T-helper 17 cell (primary cell): ENCODE measurements at regions not wholly inside any gene's neighbourhood (a gene's known extent, or its start where the extent isn't known, plus 50 kb on each side); places are given as distances from the start of the nearest gene placed in this dataset.

Experiments
- ATAC-seq: fragments of 150-1000 bp; cut with Tn5 transposase; 2 replicates; pipeline ENCODE4 v1.10.0; 2021; ENCODE audit warnings: mild to moderate bottlenecking, moderate library complexity
- DNase-seq, 3 donors: peaks; one replicate each; pipeline versions ENCODE4 v3.0.0 to v3.0.0-alpha.2; 2020 to 2021
- H3K9me3 ChIP-seq: one replicate; pipeline ENCODE4 v1.7.0; 2013; ENCODE audit warnings: low read length, mild to moderate bottlenecking; ENCODE audit not compliant: control insufficient read depth, poor library complexity, severe bottlenecking
- H3K27ac Mint-ChIP-seq: one replicate; pipeline ENCODE4 v1.8.0; 2022; ENCODE audit warnings: mild to moderate bottlenecking, moderate library complexity, mixed read lengths
- H3K27me3 Mint-ChIP-seq: one replicate; pipeline ENCODE4 v1.8.0; 2022; ENCODE audit warnings: mixed read lengths
- H3K36me3 Mint-ChIP-seq: one replicate; pipeline ENCODE4 v1.8.0; 2022; ENCODE audit warnings: low read depth, mixed read lengths
- H3K4me1 Mint-ChIP-seq: one replicate; pipeline ENCODE4 v1.8.0; 2022; ENCODE audit warnings: mild to moderate bottlenecking, mixed read lengths
- H3K4me3 Mint-ChIP-seq: one replicate; pipeline ENCODE4 v1.8.0; 2022; ENCODE audit warnings: mild to moderate bottlenecking, moderate library complexity, mixed read lengths

DNA sequence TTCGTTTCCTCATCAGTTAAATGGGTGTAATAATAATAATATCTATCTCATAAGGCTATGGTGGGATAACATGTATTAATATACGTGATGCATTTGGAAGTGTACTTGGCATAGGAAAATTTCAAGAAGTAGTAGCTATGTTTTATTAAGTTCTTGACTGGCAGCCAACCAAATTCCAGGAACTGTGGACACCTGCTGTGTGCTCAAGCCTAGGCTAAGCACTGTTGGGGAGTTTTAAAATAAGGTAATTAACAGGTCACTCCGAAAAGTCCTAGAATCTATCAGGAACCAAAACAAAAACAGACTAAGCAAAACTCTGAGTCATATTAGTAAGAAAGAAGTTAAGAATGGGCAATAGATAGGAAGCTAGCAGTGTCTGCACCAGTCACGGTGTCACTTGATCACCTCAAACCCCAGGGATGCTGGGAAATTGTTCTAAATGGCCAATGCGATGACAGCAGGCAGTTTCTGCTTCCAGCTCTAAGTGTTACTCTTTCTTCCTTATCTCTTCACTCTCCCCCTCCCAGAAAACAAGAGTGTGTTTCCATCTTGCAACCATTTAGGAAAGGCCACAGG, 92.0 kb upstream of the GDF10 start:
- Mint-ChIP-seq H3K27me3 (no peaks in the 10 kb centered on the region), H3K36me3 (no peaks in the 10 kb centered on the region), H3K4me1 (peaks cover 37% of the 10 kb centered on the region), H3K27ac (peak overlapping the region; percentile 91), H3K4me3 (peak overlapping the region; percentile 63)
- ATAC-seq (no peak), DNase-seq (no peak)
- no peaks in the 10 kb centered on the region for H3K9me3 ChIP-seq

GRCh38 chr10:47209466-47209865, 90.5 kb upstream of the GDF10 start:
- no peaks in the 10 kb centered on the region for H3K9me3 ChIP-seq
- no peaks in the 10 kb centered on the region for H3K27me3 Mint-ChIP-seq
- no peak for DNase-seq
- no peak overlapping the region for H3K4me3 Mint-ChIP-seq
- peak overlapping the region; percentile 91 for H3K27ac Mint-ChIP-seq
- no peak for ATAC-seq
- no peaks in the 10 kb centered on the region for H3K36me3 Mint-ChIP-seq
- H3K4me1 Mint-ChIP-seq: peaks cover 37% of the 10 kb centered on the region

DNA sequence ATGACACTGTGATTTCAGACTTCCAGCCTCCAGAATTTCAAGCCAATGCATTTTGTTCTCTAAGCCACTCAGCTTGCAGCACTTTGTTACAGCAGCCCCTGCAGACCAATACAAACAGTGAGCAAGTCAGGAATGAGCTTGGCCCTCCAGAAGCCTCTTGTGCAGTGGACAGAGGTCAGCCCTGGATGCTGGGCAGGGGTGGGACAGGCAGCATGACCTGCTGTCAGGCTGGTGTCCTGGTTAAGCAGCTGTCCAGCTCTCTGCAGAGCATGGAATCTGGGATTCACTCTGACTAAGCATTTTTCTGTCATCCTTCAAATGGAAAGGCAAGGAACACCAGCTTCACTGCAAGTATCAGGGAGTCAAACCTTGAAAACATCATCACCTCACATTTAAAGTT, 85.5 kb upstream of the GDF10 start:
- H3K27ac Mint-ChIP-seq: no peak overlapping the region
- DNase-seq (no peak), ATAC-seq (no peak)
- H3K4me1 Mint-ChIP-seq: peaks cover 12% of the 10 kb centered on the region
- no peaks in the 10 kb centered on the region for H3K36me3 Mint-ChIP-seq
- H3K4me3 Mint-ChIP-seq: no peak overlapping the region
- H3K27me3 Mint-ChIP-seq: peaks cover 8% of the 10 kb centered on the region
- no peaks in the 10 kb centered on the region for H3K9me3 ChIP-seq

GRCh38 chr10:47217113-47217512, 82.9 kb upstream of the GDF10 start:
- H3K9me3 ChIP-seq: no peaks in the 10 kb centered on the region
- Mint-ChIP-seq H3K27me3 (peaks cover 8% of the 10 kb centered on the region), H3K4me1 (peaks cover 9% of the 10 kb centered on the region), H3K27ac (peak overlapping the region; percentile 66), H3K36me3 (no peaks in the 10 kb centered on the region), H3K4me3 (no peak overlapping the region)
- DNase-seq: no peak
- ATAC-seq: no peak

DNA sequence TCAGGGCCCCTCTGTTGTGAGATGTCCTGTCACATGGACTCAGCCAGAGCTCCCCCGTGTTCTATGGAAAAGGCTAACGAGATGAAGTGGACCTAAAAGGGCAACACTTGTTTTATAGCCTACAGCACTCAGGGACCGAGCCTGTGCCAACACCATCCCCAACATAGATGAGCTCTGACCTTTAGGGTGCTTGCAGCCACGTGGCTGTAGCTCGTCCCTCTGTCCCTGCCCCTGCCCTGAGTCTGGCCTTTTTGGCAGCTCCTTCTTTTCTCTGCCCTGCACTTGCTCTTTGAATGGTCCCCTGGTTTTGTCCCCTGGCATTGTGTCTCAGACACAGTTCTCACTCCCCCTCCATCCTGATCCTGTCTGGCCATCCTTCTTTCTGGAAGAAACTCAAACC, 81.2 kb upstream of the GDF10 start:
- Mint-ChIP-seq H3K27ac (no peak overlapping the region), H3K4me3 (no peak overlapping the region), H3K4me1 (peaks cover 10% of the 10 kb centered on the region), H3K36me3 (no peaks in the 10 kb centered on the region), H3K27me3 (peaks cover 8% of the 10 kb centered on the region)
- DNase-seq (no peak), ATAC-seq (no peak)
- no peaks in the 10 kb centered on the region for H3K9me3 ChIP-seq

GRCh38 chr10:47222461-47222860, 77.5 kb upstream of the GDF10 start:
- no peak overlapping the region for H3K27ac Mint-ChIP-seq
- peaks cover 11% of the 10 kb centered on the region for H3K27me3 Mint-ChIP-seq
- H3K36me3 Mint-ChIP-seq: no peaks in the 10 kb centered on the region

GRCh38 chr10:47223236-47223635, 76.8 kb upstream of the GDF10 start:
- ATAC-seq: no peak
- Mint-ChIP-seq H3K27ac (no peak overlapping the region), H3K4me1 (peaks cover 4% of the 10 kb centered on the region), H3K36me3 (no peaks in the 10 kb centered on the region), H3K4me3 (no peak overlapping the region), H3K27me3 (peaks cover 13% of the 10 kb centered on the region)
- no peak for DNase-seq
- H3K9me3 ChIP-seq: no peaks in the 10 kb centered on the region

More at GRCh38 chr10:47222461-47222860, 77.5 kb upstream of the GDF10 start:
- no peaks in the 10 kb centered on the region for H3K9me3 ChIP-seq
- DNase-seq (no peak), ATAC-seq (no peak)
- Mint-ChIP-seq H3K4me3 (no peak overlapping the region), H3K4me1 (peaks cover 5% of the 10 kb centered on the region)

- DNase-seq (no peak), ATAC-seq (no peak)
- Mint-ChIP-seq H3K27ac (no peak overlapping the region), H3K4me1 (peaks cover 4% of the 10 kb centered on the region), H3K27me3 (peaks cover 5% of the 10 kb centered on the region), H3K4me3 (no peak overlapping the region), H3K36me3 (no peaks in the 10 kb centered on the region)
- no peaks in the 10 kb centered on the region for H3K9me3 ChIP-seq
These were observed 75.3 kb upstream of the GDF10 start for GRCh38 chr10:47224546-47225218.

DNA sequence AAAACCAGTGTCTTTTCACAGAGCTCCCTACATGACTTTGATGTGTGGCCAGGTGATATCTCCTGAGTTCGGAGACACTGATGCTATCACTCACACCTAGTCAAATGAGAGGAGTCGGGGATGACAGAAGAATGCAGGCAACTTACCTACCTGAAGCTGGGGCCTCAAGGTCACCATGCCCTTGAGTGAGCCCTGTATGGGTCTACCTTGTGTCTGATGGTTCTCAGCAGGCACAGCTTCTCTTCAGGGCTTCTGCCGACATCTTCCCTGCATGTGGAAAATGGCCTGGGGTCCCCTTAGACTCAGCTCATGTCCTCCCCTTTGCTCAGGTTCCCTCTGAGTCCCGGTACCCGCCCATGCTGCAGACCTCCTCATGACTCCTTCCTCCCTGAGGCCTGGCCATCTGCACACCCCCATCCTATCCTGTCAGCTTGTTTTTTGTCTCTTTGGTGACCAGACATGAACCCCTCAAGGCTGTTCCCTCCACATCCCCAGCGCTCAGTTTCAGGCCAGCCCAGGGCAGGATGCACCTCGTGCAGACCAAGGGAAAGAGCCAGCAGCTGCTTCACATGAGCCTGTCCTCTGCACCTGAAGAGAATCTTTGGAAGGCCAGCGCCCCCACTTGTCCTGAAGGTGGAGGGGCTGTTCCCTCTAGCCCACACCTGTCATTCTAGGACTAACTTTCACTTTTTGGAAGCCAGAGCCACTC, 74.6 kb upstream of the GDF10 start:
- no peaks in the 10 kb centered on the region for H3K9me3 ChIP-seq
- no peak overlapping the region for H3K27ac Mint-ChIP-seq
- H3K4me3 Mint-ChIP-seq: no peak overlapping the region
- peaks cover 7% of the 10 kb centered on the region for H3K4me1 Mint-ChIP-seq
- no peak for DNase-seq
- H3K27me3 Mint-ChIP-seq: peaks cover 5% of the 10 kb centered on the region
- no peaks in the 10 kb centered on the region for H3K36me3 Mint-ChIP-seq
- no peak for ATAC-seq

DNA sequence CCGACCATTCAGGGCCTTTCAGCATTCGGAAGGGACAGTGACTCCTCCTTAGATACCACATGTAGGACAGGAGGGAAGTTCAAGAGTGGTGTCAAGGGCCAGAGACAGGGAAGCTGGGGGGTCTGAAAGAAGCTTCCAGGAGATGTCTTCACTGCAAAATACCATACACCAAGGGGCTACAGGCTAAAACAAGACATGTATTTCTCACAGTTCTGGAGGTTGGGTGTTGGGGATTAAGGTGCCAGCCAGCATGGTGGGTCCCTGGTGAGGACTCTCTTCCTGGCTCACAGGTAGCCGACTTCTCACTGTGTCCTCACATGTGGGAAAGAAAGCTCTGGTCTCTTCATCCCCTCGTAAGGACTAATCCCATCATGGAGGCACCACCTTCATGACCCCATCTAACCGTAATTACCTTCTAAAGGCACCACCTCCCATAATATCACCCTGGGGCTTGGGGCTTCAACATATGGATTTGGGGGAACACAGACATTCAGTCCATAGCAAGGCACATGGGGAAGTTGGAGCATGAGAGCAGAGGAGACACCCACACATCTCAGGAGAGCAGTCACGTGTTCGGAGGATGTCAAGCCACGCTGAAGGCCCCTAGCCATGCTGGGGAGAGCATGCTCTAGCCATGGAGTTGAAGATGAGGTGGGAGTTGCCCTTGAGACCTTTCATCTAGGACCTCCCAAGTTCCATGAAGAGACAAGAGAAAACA, 73.9 kb upstream of the GDF10 start:
- no peak for DNase-seq
- Mint-ChIP-seq H3K4me3 (no peak overlapping the region), H3K27ac (no peak overlapping the region)

GRCh38 chr10:47230482-47230881, 69.5 kb upstream of the GDF10 start:
- ATAC-seq: no peak
- H3K36me3 Mint-ChIP-seq: peaks cover 2% of the 10 kb centered on the region
- no peaks in the 10 kb centered on the region for H3K9me3 ChIP-seq
- H3K4me3 Mint-ChIP-seq: no peak overlapping the region
- H3K27ac Mint-ChIP-seq: peak overlapping the region; percentile 77
- H3K4me1 Mint-ChIP-seq: peaks cover 8% of the 10 kb centered on the region
- H3K27me3 Mint-ChIP-seq: peaks cover 5% of the 10 kb centered on the region
- DNase-seq: no peak

More for the DNA sequence above, 73.9 kb upstream of the GDF10 start:
- H3K36me3 Mint-ChIP-seq: peaks cover 2% of the 10 kb centered on the region
- no peaks in the 10 kb centered on the region for H3K9me3 ChIP-seq
- no peak for ATAC-seq
- H3K27me3 Mint-ChIP-seq: peaks cover 5% of the 10 kb centered on the region
- H3K4me1 Mint-ChIP-seq: peaks cover 10% of the 10 kb centered on the region

- no peaks in the 10 kb centered on the region for H3K9me3 ChIP-seq
- no peak overlapping the region for H3K4me3 Mint-ChIP-seq
- no peak for ATAC-seq
- peaks cover 5% of the 10 kb centered on the region for H3K27me3 Mint-ChIP-seq
- H3K27ac Mint-ChIP-seq: peak overlapping the region; percentile 77
- H3K4me1 Mint-ChIP-seq: peaks cover 8% of the 10 kb centered on the region
- peaks cover 2% of the 10 kb centered on the region for H3K36me3 Mint-ChIP-seq
- no peak for DNase-seq
These were observed 69.0 kb upstream of the GDF10 start for GRCh38 chr10:47230957-47231356.

DNA sequence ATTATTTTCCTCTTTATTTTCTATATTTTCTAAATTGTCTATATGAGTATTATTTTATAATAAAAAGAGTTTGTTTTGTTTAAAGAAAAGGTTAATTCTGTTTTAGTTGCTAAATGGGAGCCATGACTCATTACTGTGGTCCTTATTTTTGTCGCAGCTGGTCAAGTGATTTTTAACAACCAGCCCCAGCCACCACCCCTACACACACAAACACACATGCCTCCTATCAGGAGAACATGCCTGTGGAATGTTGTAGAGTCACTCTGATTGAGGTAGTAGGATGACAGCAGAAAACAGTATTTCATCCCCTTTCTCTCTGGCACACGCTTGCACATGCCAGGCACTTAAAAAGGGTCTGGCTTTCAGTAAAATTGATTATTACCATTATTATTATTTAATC, 68.6 kb upstream of the GDF10 start:
- no peaks in the 10 kb centered on the region for H3K9me3 ChIP-seq
- Mint-ChIP-seq H3K4me1 (peaks cover 8% of the 10 kb centered on the region), H3K4me3 (no peak overlapping the region), H3K36me3 (peaks cover 2% of the 10 kb centered on the region), H3K27me3 (peaks cover 5% of the 10 kb centered on the region), H3K27ac (no peak overlapping the region)
- DNase-seq (no peak), ATAC-seq (no peak)
